Spleen (tissue), 11 donors: ENCODE measurements at regions not wholly inside any gene's neighbourhood (a gene's known extent, or its start where the extent isn't known, plus 50 kb on each side); places are given as distances from the start of the nearest gene placed in this dataset.
"Not testable (repeated sequence)": the region's sequence is repeated elsewhere in the genome, so short reads cannot be mapped to it uniquely, and the experiment has no call there.

Experiments
- DNase-seq: peaks from one replicate; pipeline ENCODE4 v3.0.0-alpha.2; 2020
- H3K27ac ChIP-seq, 8 donors: fragments of 200-600 bp; sonication (generic) in 7 of 8; 1 replicate in 4 of 8; 2 replicates in 4 of 8; pipeline versions ENCODE4 v1.5.0 to v1.8.0; 2016 to 2021; ENCODE audit warnings: inconsistent platforms in 4 of 8, mild to moderate bottlenecking in 4 of 8, moderate library complexity in 1 of 8
- H3K27me3 ChIP-seq, 7 donors: fragments of 200-600 bp; sonication (generic) in 6 of 7; replicated peaks in 1 of 7; 1 replicate in 4 of 7; 2 replicates in 3 of 7; pipeline versions ENCODE4 v1.5.0 to v1.8.0; 2016 to 2021; ENCODE audit warnings: inconsistent platforms in 3 of 7, mild to moderate bottlenecking in 1 of 7
- H3K36me3 ChIP-seq, 6 donors: fragments of 200-600 bp; sonication (generic) in 5 of 6; 1 replicate in 4 of 6; 2 replicates in 2 of 6; pipeline versions ENCODE4 v1.5.0 to v1.8.0; 2016 to 2021; ENCODE audit warnings: inconsistent platforms in 2 of 6
- H3K4me1 ChIP-seq, 6 donors: fragments of 200-600 bp; sonication (generic) in 5 of 6; 1 replicate in 3 of 6; 2 replicates in 3 of 6; pipeline versions ENCODE4 v1.5.0 to v1.8.0; 2016 to 2021; ENCODE audit warnings: inconsistent platforms in 3 of 6
- H3K4me3 ChIP-seq, 8 donors: fragments of 200-600 bp; sonication (generic) in 7 of 8; 1 replicate in 4 of 8; 2 replicates in 4 of 8; pipeline versions ENCODE4 v1.5.0 to v1.8.0; 2016 to 2021; ENCODE audit warnings: inconsistent platforms in 4 of 8, mild to moderate bottlenecking in 4 of 8, moderate library complexity in 2 of 8
- H3K9me3 ChIP-seq, 8 donors: fragments of 200-600 bp; sonication (generic) in 7 of 8; 1 replicate in 4 of 8; 2 replicates in 4 of 8; pipeline versions ENCODE4 v1.5.0 to v1.8.0; 2016 to 2021; ENCODE audit warnings: inconsistent platforms in 4 of 8
- POLR2A ChIP-seq, 3 donors: fragments of 450-650 bp; IDR thresholded peaks; one replicate each; pipeline ENCODE4 v1.5.1; 2017; ENCODE audit warnings: antibody characterized with exemption in 3 of 3, mild to moderate bottlenecking in 1 of 3
- POLR2AphosphoS5 ChIP-seq, 3 donors: sonication (generic); formaldehyde crosslinking; IDR thresholded peaks; one replicate each; pipeline ENCODE4 v1.5.1; 2017; ENCODE audit warnings: antibody characterized with exemption in 3 of 3
- WGBS, 5 donors: extraction: QIAGEN DNeasy Blood & Tissue Kit in 3 of 5; methylation state at CpG; one replicate each; pipeline versions ENCODE4 v1.1.5 to v1.1.7; 2013 to 2018; 5-methylcytosine and 5-hydroxymethylcytosine counted together
- intact Hi-C: fragments of 100-400 bp; cut with DNase I; formaldehyde crosslinking; loops from one replicate; pipeline ENCODE4 v1.15.0; 2023; ENCODE audit warnings: low total_unique reads
- TF ChIP-seq, protein P1 (sequence below), 11 experiments: fragments of 200-600 bp in 7 of 11; fragments of 450-650 bp in 4 of 11; sonication (generic) in 4 of 11; IDR thresholded peaks in 8 of 11; conservative IDR thresholded peaks in 3 of 11; 1 replicate in 7 of 11; 2 replicates in 4 of 11; pipeline versions ENCODE4 v1.4.0 to v1.8.0; 2016 to 2021; ENCODE audit warnings: antibody characterized with exemption in 11 of 11, inconsistent platforms in 4 of 11, mild to moderate bottlenecking in 1 of 11
- donor health status: healthy with polysubstance abuse.
- donor health status: DM: no; HTN: no; CAD: no; lungs with moderate emphysema.
- donor health status: DM: no; HTN: no; CAD: no.
- donor health status: Bipolar disorder and iron deficiency.
- donor health status: healthy.
- donor health status: DM: no; HTN: no; CAD: no.
- donor health status: DM: yes; HTN: yes; CAD: no.

DNA sequence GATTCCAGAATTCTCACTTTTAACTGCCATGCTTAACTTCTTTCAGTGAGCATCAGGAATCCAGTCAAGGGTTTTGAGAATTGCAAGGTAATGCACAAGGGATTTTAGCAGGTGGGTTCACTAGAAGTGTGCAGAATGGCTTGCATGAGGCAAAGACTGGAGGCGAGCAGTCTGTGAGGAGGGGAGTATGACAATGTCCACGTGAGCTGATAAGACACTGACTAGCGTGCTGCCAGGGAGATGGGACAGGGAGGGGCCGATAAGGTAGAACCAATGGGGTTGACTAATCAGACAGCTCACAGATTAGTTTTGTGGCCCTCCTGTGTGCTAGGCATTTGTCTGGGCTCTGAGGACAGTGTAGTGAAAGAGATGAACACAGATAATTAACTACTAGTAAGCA, 102.0 kb upstream of the DAZL start:
- Histone ChIP-seq H3K4me3 (no peak overlapping the region), H3K4me1 (no peaks in the 10 kb centered on the region), H3K27ac (no peak overlapping the region), H3K27me3 (no peaks in the 10 kb centered on the region), H3K9me3 (peaks cover 0 to 9% (median 2%) of the 10 kb centered on the region in 8 donors), H3K36me3 (no peaks in the 10 kb centered on the region)
- DNase-seq: no peak
- TF ChIP-seq POLR2A (IDR thresholded peaks at IDR 0.05) (no peak), POLR2AphosphoS5 (IDR thresholded peaks at IDR 0.05) (no peak)
- TF ChIP-seq, protein P1, sequence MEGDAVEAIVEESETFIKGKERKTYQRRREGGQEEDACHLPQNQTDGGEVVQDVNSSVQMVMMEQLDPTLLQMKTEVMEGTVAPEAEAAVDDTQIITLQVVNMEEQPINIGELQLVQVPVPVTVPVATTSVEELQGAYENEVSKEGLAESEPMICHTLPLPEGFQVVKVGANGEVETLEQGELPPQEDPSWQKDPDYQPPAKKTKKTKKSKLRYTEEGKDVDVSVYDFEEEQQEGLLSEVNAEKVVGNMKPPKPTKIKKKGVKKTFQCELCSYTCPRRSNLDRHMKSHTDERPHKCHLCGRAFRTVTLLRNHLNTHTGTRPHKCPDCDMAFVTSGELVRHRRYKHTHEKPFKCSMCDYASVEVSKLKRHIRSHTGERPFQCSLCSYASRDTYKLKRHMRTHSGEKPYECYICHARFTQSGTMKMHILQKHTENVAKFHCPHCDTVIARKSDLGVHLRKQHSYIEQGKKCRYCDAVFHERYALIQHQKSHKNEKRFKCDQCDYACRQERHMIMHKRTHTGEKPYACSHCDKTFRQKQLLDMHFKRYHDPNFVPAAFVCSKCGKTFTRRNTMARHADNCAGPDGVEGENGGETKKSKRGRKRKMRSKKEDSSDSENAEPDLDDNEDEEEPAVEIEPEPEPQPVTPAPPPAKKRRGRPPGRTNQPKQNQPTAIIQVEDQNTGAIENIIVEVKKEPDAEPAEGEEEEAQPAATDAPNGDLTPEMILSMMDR (IDR thresholded peaks at IDR 0.05 in 8 of 11, conservative IDR thresholded peaks at IDR 0.05 in 3 of 11): no peak
- 73 to 86% (median 83%) methylated on average over 4 of the region's 4 CpGs for WGBS, 5 donors
- intact Hi-C loops: no loop called here

DNA sequence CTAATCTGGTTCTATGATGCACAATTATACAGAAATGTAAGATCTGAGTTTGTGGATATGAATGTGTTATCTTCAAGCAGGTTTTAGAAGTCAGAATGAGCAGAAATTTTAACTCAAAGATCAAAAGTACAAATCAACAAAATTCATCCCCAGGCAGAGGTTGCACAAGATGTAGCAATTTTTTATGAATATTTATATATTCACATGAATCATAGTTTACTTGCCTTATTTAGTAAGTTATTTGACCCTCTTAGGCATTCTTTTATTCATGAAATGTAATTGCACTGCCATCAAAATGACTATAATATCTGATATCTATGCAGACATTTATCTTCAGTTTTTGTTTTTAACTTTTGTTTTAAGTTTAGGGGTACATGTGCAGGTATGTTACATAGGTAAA, 103.1 kb upstream of the DAZL start:
- intact Hi-C loops: no loop called here
- DNase-seq: no peak

DNA sequence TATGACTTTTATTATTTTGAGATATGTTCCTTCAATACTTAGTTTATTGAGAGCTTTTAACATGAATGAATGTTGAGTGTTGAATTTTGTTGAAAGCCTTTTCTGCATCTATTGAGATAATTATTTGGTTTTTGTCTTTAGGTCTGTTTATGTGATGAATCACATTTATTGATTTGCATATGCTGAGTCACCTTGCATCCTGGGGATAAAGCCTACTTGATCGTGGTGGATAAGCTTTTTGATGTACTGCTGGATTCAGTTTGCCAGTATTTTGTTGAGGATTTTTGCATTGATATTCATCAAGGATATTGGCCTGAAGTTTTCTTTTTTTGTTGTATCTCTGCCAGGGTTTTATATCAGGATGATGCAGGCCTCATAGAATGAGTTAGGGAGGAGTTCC, 106.5 kb upstream of the DAZL start:
- DNase-seq, H3K4me3 ChIP-seq, H3K27ac ChIP-seq, H3K27me3 ChIP-seq, H3K4me1 ChIP-seq, H3K36me3 ChIP-seq, intact Hi-C loops: not testable (repeated sequence)
- 71 to 86% (median 78%) methylated on average over 1 of the region's 1 CpG for WGBS, 5 donors
- peaks cover 0 to 34% (median 25%) of the 10 kb centered on the region in 8 donors for H3K9me3 ChIP-seq

More for the DNA sequence above, 103.1 kb upstream of the DAZL start:
- H3K36me3 ChIP-seq: no peaks in the 10 kb centered on the region
- no peaks in the 10 kb centered on the region for H3K27me3 ChIP-seq
- peaks cover 0 to 18% (median 10%) of the 10 kb centered on the region in 8 donors for H3K9me3 ChIP-seq
- no peaks in the 10 kb centered on the region for H3K4me1 ChIP-seq
- TF ChIP-seq, protein P1 (IDR thresholded peaks at IDR 0.05 in 8 of 11, conservative IDR thresholded peaks at IDR 0.05 in 3 of 11): no peak
- TF ChIP-seq POLR2AphosphoS5 (IDR thresholded peaks at IDR 0.05): no peak
- TF ChIP-seq POLR2A (IDR thresholded peaks at IDR 0.05): no peak
- H3K4me3 ChIP-seq: no peak overlapping the region
- no peak overlapping the region for H3K27ac ChIP-seq

DNA sequence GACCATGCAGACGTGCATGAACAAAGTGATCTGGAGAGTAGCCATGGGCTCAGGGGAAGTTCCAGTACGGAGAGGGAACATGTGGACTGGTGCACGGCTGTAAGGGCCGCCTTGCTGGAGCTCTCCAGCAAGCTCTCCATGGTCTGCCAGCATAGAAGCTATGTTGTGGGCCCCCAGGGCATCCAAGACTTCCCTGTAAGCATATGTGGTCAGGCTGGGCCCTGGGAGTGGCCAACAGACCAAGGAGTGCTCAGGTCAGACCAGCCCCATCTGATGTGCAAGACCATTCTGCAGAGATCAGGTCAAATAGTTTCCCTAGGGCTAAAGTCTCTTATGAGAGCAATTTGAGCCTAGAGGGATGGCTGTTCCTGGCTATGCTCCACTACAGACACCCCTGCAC, 110.1 kb upstream of the DAZL start:
- DNase-seq: no peak
- intact Hi-C loops: no loop called here
- WGBS, 5 donors: 67 to 95% (median 91%) methylated on average over 1 to 4 of the region's 4 CpGs
- no peaks in the 10 kb centered on the region for H3K27me3 ChIP-seq
- H3K4me3 ChIP-seq: no peak overlapping the region
- H3K36me3 ChIP-seq: no peaks in the 10 kb centered on the region
- peaks cover 0 to 29% (median 19%) of the 10 kb centered on the region in 8 donors for H3K9me3 ChIP-seq
- TF ChIP-seq, protein P1 (IDR thresholded peaks at IDR 0.05 in 8 of 11, conservative IDR thresholded peaks at IDR 0.05 in 3 of 11): no peak
- no peak for TF ChIP-seq POLR2AphosphoS5 (IDR thresholded peaks at IDR 0.05)
- no peak for TF ChIP-seq POLR2A (IDR thresholded peaks at IDR 0.05)
- no peaks in the 10 kb centered on the region for H3K4me1 ChIP-seq
- H3K27ac ChIP-seq: no peak overlapping the region

DNA sequence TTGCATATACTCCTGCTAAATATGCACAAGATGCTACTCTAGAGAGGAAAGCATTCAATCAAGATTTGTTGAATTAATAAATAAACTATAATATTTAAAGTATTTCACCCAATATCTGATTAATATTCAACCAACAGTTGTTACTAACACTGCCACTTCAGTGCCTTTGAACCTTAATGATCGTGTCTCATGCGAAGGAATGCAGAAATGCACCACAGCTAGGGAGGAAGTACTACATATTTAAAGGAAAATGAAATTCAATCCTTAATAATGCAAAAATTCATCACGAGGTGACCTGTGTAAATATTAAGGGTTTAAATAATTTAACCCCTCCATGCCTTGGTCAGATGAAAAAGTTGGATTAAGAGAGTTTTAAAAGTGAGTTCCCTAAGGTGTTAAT, 114.2 kb upstream of the DAZL start:
- Histone ChIP-seq H3K27ac (no peak overlapping the region), H3K4me1 (no peaks in the 10 kb centered on the region), H3K9me3 (peaks cover 0 to 8% (median 0%) of the 10 kb centered on the region in 8 donors), H3K4me3 (no peak overlapping the region), H3K36me3 (no peaks in the 10 kb centered on the region), H3K27me3 (no peaks in the 10 kb centered on the region)
- 61 to 73% (median 71%) methylated on average over 3 of the region's 3 CpGs for WGBS, 5 donors
- TF ChIP-seq POLR2A (IDR thresholded peaks at IDR 0.05): no peak
- TF ChIP-seq POLR2AphosphoS5 (IDR thresholded peaks at IDR 0.05): no peak
- TF ChIP-seq, protein P1 (IDR thresholded peaks at IDR 0.05 in 8 of 11, conservative IDR thresholded peaks at IDR 0.05 in 3 of 11): no peak
- DNase-seq: no peak
- intact Hi-C loops: no loop called here
